Choroid plexus epithelial cell (primary cell): ENCODE measurements at regions not wholly inside any gene's neighbourhood (a gene's known extent, or its start where the extent isn't known, plus 50 kb on each side); places are given as distances from the start of the nearest gene placed in this dataset.
"Not testable (repeated sequence)": the region's sequence is repeated elsewhere in the genome, so short reads cannot be mapped to it uniquely, and the experiment has no call there.

Experiments used
- DNase-seq: peaks from one replicate; pipeline ENCODE4 v3.0.0-alpha.2; 2010; ENCODE audit warnings: low read depth
- H3K4me3 ChIP-seq: 2 replicates; pipeline ENCODE4 v1.5.1; 2011; ENCODE audit warnings: low read depth, mild to moderate bottlenecking, control low read depth, low read length, moderate library complexity
- CTCF ChIP-seq: conservative IDR thresholded peaks from 2 replicates; pipeline ENCODE4 v1.5.1; 2011; ENCODE audit warnings: low read depth, mild to moderate bottlenecking, control low read depth, inconsistent platforms, low read length, moderate library complexity

DNA sequence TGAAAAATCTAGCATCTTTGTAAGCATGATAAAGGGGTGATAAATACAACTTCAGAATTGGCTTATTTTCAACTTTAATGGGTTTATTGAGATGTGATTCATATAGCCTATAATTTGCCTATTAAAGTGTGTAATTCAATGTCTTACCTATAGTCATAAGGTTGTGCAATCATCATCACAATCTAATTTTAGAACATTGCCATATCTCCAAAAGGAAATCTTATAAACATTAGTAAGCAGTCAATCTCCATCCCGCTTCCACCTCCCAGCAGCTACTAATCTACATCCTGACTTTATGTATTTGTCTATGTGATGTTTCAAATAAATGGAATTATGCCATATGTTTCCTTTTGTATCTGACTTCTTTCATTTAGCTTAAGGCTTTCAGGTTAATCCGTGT is 145.2 kb upstream of the KLHL1 start:
- no peak for TF ChIP-seq CTCF
- H3K4me3 ChIP-seq = no peak overlapping the region
- peak; percentile 26 for DNase-seq

GRCh38 chr13:70249332-70250064 is 141.2 kb upstream of the KLHL1 start:
- no peak for TF ChIP-seq CTCF
- peak; percentile 78 for DNase-seq
- no peak overlapping the region for H3K4me3 ChIP-seq

- peak; percentile 45 for DNase-seq
- no peak overlapping the region for H3K4me3 ChIP-seq
- TF ChIP-seq CTCF = no peak
Measured at GRCh38 chr13:70237131-70237530, 128.9 kb upstream of the KLHL1 start.

DNA sequence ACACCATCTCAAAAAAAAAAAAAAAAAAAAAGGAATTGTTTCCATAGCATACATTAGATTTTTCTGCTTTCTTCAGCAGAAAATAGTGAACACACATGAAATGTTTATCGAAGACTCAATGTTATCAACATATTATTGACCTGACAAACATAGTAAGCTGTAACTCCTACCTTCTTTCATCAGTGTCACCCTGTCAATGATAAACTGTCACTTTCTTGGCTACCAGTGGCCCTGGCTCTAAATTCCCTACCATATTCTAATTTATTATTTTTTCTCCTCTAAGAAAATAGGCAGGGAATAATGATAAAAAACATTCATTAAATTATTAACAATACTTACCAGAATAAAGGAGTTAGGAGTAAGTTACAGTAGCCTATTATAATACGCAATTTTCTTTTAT is 127.3 kb upstream of the KLHL1 start:
- DNase-seq = no peak
- H3K4me3 ChIP-seq = no peak overlapping the region
- no peak for TF ChIP-seq CTCF

- no peak for TF ChIP-seq CTCF
- no peak for DNase-seq
- no peak overlapping the region for H3K4me3 ChIP-seq
Measured at GRCh38 chr13:70223911-70224310, 115.7 kb upstream of the KLHL1 start.

DNA sequence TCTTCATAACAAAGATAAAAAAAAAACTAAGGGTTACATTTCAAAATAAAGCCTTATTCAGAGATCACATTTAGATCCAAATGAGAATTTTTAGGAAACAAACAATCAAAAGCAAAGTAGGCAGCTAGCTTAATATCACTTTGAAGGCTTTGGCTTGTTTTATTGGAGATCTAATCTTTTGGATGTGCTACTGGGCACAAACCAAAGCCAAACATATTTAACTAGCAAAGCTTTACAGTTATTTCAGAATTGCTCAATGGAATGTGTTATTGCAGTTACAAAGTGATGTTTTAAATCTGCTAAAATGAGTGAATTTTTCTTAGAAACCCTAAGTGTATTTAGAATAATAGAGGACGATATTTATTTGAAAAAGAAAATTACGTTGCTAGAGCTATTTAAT is 114.7 kb upstream of the KLHL1 start:
- TF ChIP-seq CTCF = no peak
- H3K4me3 ChIP-seq = no peak overlapping the region
- no peak for DNase-seq

DNA sequence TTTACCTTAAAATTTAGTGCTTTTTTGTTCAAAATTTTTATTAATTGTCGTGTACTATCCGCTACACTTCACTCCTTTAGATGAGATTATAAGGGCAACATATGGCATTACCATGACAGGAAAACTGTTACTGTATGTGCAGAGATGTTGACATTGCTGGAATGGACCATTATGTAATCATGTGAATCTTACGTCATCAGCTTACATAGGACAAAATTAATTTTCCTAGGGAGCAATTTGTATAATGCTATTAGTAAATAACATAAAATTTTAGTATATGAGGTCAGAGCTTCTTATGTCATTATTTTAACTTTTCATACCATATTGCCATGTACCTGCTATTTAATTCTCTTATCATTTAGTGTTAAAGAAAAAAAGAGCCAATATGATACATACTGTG is 110.4 kb upstream of the KLHL1 start:
- no peak overlapping the region for H3K4me3 ChIP-seq
- no peak for TF ChIP-seq CTCF
- no peak for DNase-seq

DNA sequence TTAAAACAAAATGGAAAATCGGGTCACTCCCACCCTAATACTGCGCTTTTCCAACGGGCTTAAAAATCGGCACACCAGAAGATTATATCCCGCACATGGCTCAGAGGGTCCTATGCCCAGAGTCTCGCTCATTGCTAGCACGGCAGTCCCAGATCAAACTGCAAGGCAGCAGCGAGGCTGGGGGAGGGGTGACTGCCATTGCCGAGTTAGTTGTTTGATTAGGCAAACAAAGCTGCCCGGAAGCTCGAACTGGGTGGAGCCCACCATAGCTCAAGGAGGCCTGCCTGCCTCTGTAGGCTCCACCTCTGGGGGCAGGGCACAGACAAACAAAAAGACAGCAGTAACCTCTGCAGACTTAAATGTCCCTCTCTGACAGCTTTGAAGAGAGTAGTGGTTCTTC is 100.7 kb upstream of the KLHL1 start:
- DNase-seq, H3K4me3 ChIP-seq: not testable (repeated sequence)
